Right lobe of liver (tissue), 6 donors: ENCODE measurements at regions not wholly inside any gene's neighbourhood (a gene's known extent, or its start where the extent isn't known, plus 50 kb on each side); places are given as distances from the start of the nearest gene placed in this dataset.

Experiments used
- ATAC-seq, 4 donors: fragments of 200-7000 bp; cut with Tn5 transposase; one replicate each; pipeline ENCODE4 v1.9.1; 2020; ENCODE audit warnings: mild to moderate bottlenecking in 4 of 4, moderate library complexity in 4 of 4
- DNase-seq, 3 donors: peaks; one replicate each; pipeline ENCODE4 v3.0.0-alpha.2; 2020
- H3K27ac ChIP-seq, 3 donors: fragments of 200-600 bp; one replicate each; pipeline ENCODE4 v1.8.0; 2022
- H3K27me3 ChIP-seq, 2 donors: fragments of 200-600 bp; one replicate each; pipeline ENCODE4 v1.8.0; 2022
- H3K36me3 ChIP-seq, 4 donors: fragments of 200-600 bp; sonication (generic) in 1 of 4; one replicate each; pipeline versions ENCODE4 v1.5.1 to v1.8.0; 2017 to 2022; ENCODE audit warnings: control low read depth in 1 of 4
- H3K4me1 ChIP-seq, 4 donors: fragments of 200-600 bp; sonication (generic) in 1 of 4; one replicate each; pipeline versions ENCODE4 v1.5.1 to v1.8.0; 2017 to 2022; ENCODE audit warnings: control low read depth in 1 of 4
- H3K4me3 ChIP-seq, 3 donors: fragments of 200-600 bp; one replicate each; pipeline ENCODE4 v1.8.0; 2022
- H3K9me3 ChIP-seq, 4 donors: fragments of 200-600 bp; sonication (generic) in 1 of 4; one replicate each; pipeline versions ENCODE4 v1.5.1 to v1.8.0; 2017 to 2022; ENCODE audit warnings: control low read depth in 1 of 4
- CTCF ChIP-seq, 4 donors: fragments of 200-600 bp in 3 of 4; fragments of 450-650 bp in 1 of 4; IDR thresholded peaks; one replicate each; pipeline versions ENCODE4 v1.5.1 to v1.8.0; 2016 to 2022; ENCODE audit warnings: antibody characterized with exemption in 4 of 4, mild to moderate bottlenecking in 2 of 4
- POLR2A ChIP-seq: fragments of 450-650 bp; IDR thresholded peaks from one replicate; pipeline ENCODE4 v1.6.1; 2017; ENCODE audit warnings: antibody characterized with exemption, mild to moderate bottlenecking
- WGBS: methylation state at CpG from one replicate; pipeline ENCODE4 v1.1.6; 2018; ENCODE audit warnings: low coverage, low lambda C conversion rate; ENCODE audit not compliant: insufficient coverage; ENCODE audit errors: missing lambda C conversion rate; 5-methylcytosine and 5-hydroxymethylcytosine counted together
- intact Hi-C, 2 donors: fragments of 100-400 bp; cut with DNase I; formaldehyde crosslinking; loops; one replicate each; pipeline versions ENCODE4 v1.11.2 to v1.14.1; 2022
- donor health status: DM: no; HTN: yes; CAD: no.
- donor health status: DM: no; HTN: no; CAD: no.
- donor health status: DM: no; HTN: no; CAD: no.
- donor health status: DM: no; HTN: yes; CAD: no.
- donor health status: DM: no; HTN: yes; CAD: no.

- no peak overlapping the region for H3K4me3 ChIP-seq
Observed at GRCh38 chr11:103703954-103704353, 332.5 kb upstream of the DDI1 start.

GRCh38 chr11:103705642-103706041, 330.8 kb upstream of the DDI1 start:
- Histone ChIP-seq H3K36me3 (no peaks in the 10 kb centered on the region), H3K27me3 (no peaks in the 10 kb centered on the region), H3K27ac (no peak overlapping the region), H3K4me1 (no peaks in the 10 kb centered on the region), H3K4me3 (no peak overlapping the region), H3K9me3 (no peaks in the 10 kb centered on the region)
- TF ChIP-seq POLR2A (no peak), CTCF (IDR thresholded peaks at IDR 0.05) (no peak)
- intact Hi-C loops: no loop called here
- DNase-seq (no peak), ATAC-seq (no peak)
- 57% methylated on average over 2 of the region's 2 CpGs for WGBS

More at GRCh38 chr11:103703954-103704353, 332.5 kb upstream of the DDI1 start:
- no peak for DNase-seq
- no peak for ATAC-seq
- Histone ChIP-seq H3K4me1 (no peaks in the 10 kb centered on the region), H3K9me3 (no peaks in the 10 kb centered on the region), H3K27ac (no peak overlapping the region), H3K36me3 (no peaks in the 10 kb centered on the region), H3K27me3 (no peaks in the 10 kb centered on the region)
- TF ChIP-seq CTCF (IDR thresholded peaks at IDR 0.05) (no peak), POLR2A (no peak)
- intact Hi-C loops: no loop called here
- WGBS: 54% methylated on average over 6 of the region's 6 CpGs

- H3K9me3 ChIP-seq: no peaks in the 10 kb centered on the region
- intact Hi-C loops: no loop called here
- no peaks in the 10 kb centered on the region for H3K4me1 ChIP-seq
- no peaks in the 10 kb centered on the region for H3K36me3 ChIP-seq
- H3K27ac ChIP-seq: no peak overlapping the region
- H3K4me3 ChIP-seq: no peak overlapping the region
- no peaks in the 10 kb centered on the region for H3K27me3 ChIP-seq
- ATAC-seq (no peak), DNase-seq (no peak)
- WGBS: 30% methylated on average over 2 of the region's 2 CpGs
- TF ChIP-seq CTCF (IDR thresholded peaks at IDR 0.05): no peak
- TF ChIP-seq POLR2A: no peak
Observed at GRCh38 chr11:103709371-103709770, 327.1 kb upstream of the DDI1 start.

DNA sequence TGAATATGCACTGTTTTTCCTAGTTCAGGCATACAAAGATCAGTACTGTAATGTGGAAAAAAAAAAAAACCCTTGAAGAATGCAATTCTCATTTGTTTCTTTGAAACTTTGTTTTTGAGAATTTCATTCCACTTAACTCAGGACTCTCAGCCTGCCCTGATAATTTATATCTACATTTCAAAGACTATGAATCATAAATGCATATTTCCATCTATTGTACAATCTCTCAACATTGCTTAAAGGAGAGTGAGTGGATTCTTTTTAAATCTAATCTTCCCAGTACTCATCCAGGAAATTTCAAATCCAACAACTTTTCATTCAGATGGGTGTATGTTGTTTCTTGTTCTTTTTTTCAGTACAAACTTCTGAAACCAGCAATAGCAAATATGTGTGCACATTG, 322.2 kb upstream of the DDI1 start:
- intact Hi-C loops: no loop called here
- DNase-seq: no peak

More for the DNA sequence above, 322.2 kb upstream of the DDI1 start:
- Histone ChIP-seq H3K4me1 (no peaks in the 10 kb centered on the region), H3K27me3 (no peaks in the 10 kb centered on the region), H3K9me3 (no peaks in the 10 kb centered on the region), H3K36me3 (no peaks in the 10 kb centered on the region), H3K27ac (no peak overlapping the region), H3K4me3 (no peak overlapping the region)
- ATAC-seq: no peak
- no peak for TF ChIP-seq CTCF (IDR thresholded peaks at IDR 0.05)
- no peak for TF ChIP-seq POLR2A
